ENCODE measurements at regions not wholly inside any gene's neighbourhood (a gene's known extent, or its start where the extent isn't known, plus 50 kb on each side); places are given as distances from the start of the nearest gene placed in this dataset.

- TF ChIP-seq CTCF (IDR thresholded peaks at IDR 0.05): no peak
- no peak for TF ChIP-seq POLR2A (IDR thresholded peaks at IDR 0.05)
These were observed 251.3 kb downstream of the RDH14 start for GRCh38 chr2:18309188-18309587.

All from suprapubic skin (tissue), 3 donors.